AG04450 (cell line): ENCODE measurements at regions not wholly inside any gene's neighbourhood (a gene's known extent, or its start where the extent isn't known, plus 50 kb on each side); places are given as distances from the start of the nearest gene placed in this dataset.

ENCODE experiments used
- CTCF ChIA-PET: fragments of 300-600, 350-600 bp; formaldehyde crosslinking; extraction: SDS; loops from one replicate; lab custom pipeline; 2022; ENCODE audit warnings: antibody characterized with exemption, inconsistent platforms; lab: Charles Lee
- POLR2A ChIA-PET: fragments of 350-600 bp; formaldehyde crosslinking; extraction: SDS; loops from one replicate; lab custom pipeline; 2021; ENCODE audit warnings: antibody characterized with exemption, inconsistent platforms; lab: Yijun Ruan, JAX
- DNase-seq: peaks from one replicate; pipeline ENCODE4 v3.0.0-alpha.2; 2011; ENCODE audit warnings: low read depth, low spot score
- H3K27ac ChIP-seq: one replicate; pipeline ENCODE4 v1.5.1; 2012; ENCODE audit warnings: low read depth, low read length, control low read depth
- H3K27me3 ChIP-seq: one replicate; pipeline ENCODE4 v1.6.0; 2012; ENCODE audit warnings: low read length; ENCODE audit not compliant: control insufficient read depth, insufficient read depth
- H3K4me3 ChIP-seq: 2 replicates; pipeline ENCODE4 v1.5.1; 2011; ENCODE audit warnings: mild to moderate bottlenecking, low read depth, low read length, control low read depth
- H3K9me3 ChIP-seq: 2 replicates; pipeline ENCODE4 v1.5.1; 2012; ENCODE audit warnings: low read length; ENCODE audit not compliant: control insufficient read depth, insufficient read depth
- TF ChIP-seq, protein P1 (sequence below): IDR thresholded peaks from 2 replicates; pipeline ENCODE4 v1.5.1; 2011; ENCODE audit warnings: low read depth, low read length, control low read depth, inconsistent platforms

DNA sequence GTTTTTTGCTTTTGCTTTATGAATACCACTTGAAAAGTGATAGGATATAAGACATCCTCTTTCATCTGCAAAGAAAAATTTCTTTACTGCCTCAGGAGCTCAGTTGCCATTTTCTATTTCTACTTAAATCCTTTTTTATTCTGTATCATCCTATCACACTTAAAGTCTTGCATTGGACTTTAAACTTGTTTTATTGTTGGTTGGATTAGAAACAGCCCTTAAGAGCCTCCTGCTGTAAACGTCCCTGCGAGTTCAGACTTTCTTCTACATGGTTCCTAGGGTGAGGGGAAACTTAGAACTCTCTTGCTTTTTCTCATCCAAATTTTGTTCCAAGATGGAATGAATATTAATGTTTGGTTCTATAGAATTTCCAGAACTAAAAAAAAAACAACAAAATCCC, 234.3 kb downstream of the JRKL start:
- no peak for DNase-seq
- Histone ChIP-seq H3K27ac (no peak overlapping the region), H3K27me3 (no peaks in the 10 kb centered on the region), H3K4me3 (no peak overlapping the region), H3K9me3 (no peaks in the 10 kb centered on the region)
- TF ChIP-seq, protein P1, sequence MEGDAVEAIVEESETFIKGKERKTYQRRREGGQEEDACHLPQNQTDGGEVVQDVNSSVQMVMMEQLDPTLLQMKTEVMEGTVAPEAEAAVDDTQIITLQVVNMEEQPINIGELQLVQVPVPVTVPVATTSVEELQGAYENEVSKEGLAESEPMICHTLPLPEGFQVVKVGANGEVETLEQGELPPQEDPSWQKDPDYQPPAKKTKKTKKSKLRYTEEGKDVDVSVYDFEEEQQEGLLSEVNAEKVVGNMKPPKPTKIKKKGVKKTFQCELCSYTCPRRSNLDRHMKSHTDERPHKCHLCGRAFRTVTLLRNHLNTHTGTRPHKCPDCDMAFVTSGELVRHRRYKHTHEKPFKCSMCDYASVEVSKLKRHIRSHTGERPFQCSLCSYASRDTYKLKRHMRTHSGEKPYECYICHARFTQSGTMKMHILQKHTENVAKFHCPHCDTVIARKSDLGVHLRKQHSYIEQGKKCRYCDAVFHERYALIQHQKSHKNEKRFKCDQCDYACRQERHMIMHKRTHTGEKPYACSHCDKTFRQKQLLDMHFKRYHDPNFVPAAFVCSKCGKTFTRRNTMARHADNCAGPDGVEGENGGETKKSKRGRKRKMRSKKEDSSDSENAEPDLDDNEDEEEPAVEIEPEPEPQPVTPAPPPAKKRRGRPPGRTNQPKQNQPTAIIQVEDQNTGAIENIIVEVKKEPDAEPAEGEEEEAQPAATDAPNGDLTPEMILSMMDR, result no peak
- ChIA-PET POLR2A (no interaction called here), CTCF (no interaction called here)

DNA sequence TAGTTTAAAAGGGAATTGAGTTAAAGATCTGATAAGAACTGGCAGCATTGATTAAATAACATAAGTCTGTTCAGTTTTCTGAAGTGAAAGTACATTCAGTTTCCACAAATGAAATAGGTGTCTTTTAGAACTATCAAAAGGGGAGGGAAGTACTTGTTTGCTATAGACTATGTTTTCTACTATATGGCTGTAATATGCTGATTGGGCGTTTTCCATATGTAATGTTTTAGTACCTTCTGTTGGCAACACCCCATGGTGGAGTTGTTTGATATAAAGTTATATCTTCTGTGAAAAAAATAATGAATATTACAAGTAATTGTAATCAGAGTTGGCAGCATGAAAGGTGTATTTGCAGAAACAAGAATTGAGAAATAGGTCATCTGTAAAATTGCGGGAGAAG, 237.6 kb downstream of the JRKL start:
- no peak for DNase-seq
- Histone ChIP-seq H3K9me3 (no peaks in the 10 kb centered on the region), H3K27ac (no peak overlapping the region), H3K27me3 (no peaks in the 10 kb centered on the region), H3K4me3 (no peak overlapping the region)
- ChIA-PET POLR2A (no interaction called here), CTCF (no interaction called here)
- TF ChIP-seq, protein P1, result no peak

DNA sequence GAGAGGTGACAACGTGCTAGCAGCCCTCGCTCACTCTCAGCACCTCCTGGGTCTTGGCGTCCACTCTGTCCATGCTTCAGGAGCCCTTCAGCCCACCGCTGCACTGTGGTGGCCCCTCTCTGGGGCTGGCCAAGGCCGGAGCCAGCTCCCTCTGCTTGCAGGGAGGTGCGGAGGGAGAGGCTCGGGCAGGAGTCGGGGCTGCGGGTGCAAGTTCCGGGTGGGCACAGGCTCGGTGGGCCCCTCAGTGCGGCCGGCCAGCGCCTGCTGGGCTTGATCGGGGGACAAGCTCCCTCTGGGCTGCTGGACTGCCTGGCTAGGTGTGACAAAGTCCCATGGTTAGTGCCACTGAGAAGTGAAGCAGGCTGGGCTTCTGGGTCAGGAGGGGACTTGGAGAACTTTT, 245.8 kb downstream of the JRKL start:
- no peak for DNase-seq
- CTCF ChIA-PET, result no interaction called here
- POLR2A ChIA-PET, result no interaction called here
- Histone ChIP-seq H3K9me3 (peaks cover 5% of the 10 kb centered on the region; the same call in 1 of the 2 replicates), H3K27me3 (no peaks in the 10 kb centered on the region), H3K4me3 (no peak overlapping the region), H3K27ac (no peak overlapping the region)
- TF ChIP-seq, protein P1, result no peak

DNA sequence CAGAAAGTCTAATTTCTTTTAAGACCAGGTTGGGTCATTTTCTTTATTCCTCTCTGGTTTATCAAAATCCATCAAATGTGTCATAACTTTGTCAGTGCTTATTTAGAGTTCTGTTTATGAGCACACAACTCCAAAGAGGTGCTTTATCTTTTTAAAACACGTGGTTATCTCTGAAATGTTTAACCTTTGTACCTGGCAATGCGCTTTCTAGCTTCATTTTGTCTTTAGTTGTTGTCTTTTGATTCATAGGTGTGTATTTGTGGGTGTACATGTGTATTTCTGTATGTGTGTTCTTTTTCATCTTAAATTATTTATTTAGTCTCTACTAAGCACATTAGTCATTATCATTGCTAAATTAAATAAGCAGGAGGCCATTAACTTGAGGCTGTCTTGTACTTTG, 251.4 kb downstream of the JRKL start:
- TF ChIP-seq, protein P1, result no peak
- Histone ChIP-seq H3K27ac (no peak overlapping the region), H3K27me3 (no peaks in the 10 kb centered on the region), H3K4me3 (no peak overlapping the region), H3K9me3 (no peaks in the 10 kb centered on the region)
- CTCF ChIA-PET, result no interaction called here
- POLR2A ChIA-PET, result no interaction called here
- no peak for DNase-seq

DNA sequence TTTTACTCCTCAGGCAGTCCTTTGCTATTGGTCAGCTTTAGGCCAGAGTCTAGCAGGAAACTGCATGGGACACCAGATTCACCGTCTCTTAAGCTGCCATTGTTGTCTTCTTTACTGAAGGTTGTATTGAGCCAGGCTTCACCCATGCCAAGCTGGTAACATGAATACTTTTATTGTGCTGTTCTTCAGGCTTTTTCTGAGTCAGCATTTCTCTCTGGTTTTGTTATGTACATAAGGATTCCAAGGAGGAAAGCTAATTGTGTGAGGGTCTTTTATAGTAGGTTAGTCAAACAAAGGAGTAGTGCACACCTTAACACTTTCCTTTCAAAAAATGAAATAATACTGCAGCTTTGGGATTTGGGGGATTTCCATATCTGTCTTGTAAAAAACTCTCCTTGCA, 252.8 kb downstream of the JRKL start:
- DNase-seq, result no peak
- CTCF ChIA-PET, result no interaction called here
- Histone ChIP-seq H3K9me3 (no peaks in the 10 kb centered on the region), H3K4me3 (no peak overlapping the region), H3K27me3 (no peaks in the 10 kb centered on the region), H3K27ac (no peak overlapping the region)
- POLR2A ChIA-PET, result no interaction called here
- TF ChIP-seq, protein P1, result no peak
